Stimulated activated CD8-positive, alpha-beta memory T cell treated with anti-CD3 and anti-CD28 coated beads, Interleukin-15, amount 100 ng/mL, for 4 hours (primary cell): ENCODE measurements at regions not wholly inside any gene's neighbourhood (a gene's known extent, or its start where the extent isn't known, plus 50 kb on each side); places are given as distances from the start of the nearest gene placed in this dataset.
"Not testable (repeated sequence)": the region's sequence is repeated elsewhere in the genome, so short reads cannot be mapped to it uniquely, and the experiment has no call there.

Experiments
- DNase-seq, 2 donors: peaks; one replicate each; pipeline ENCODE4 v3.0.0-alpha.2; 2020; ENCODE audit warnings: low read depth in 2 of 2

GRCh38 chr10:123270221-123270620, 116.0 kb downstream of the BUB3 start:
- no peak for DNase-seq

- no peak for DNase-seq
These were observed 116.6 kb downstream of the BUB3 start for GRCh38 chr10:123270806-123271205.

GRCh38 chr10:123272171-123272570, 118.0 kb downstream of the BUB3 start:
- DNase-seq, result no peak

GRCh38 chr10:123274306-123275135, 120.3 kb downstream of the BUB3 start:
- no peak for DNase-seq

- no peak for DNase-seq
These were observed 120.9 kb downstream of the BUB3 start for GRCh38 chr10:123275136-123275564.

- DNase-seq, result no peak
These were observed 124.2 kb downstream of the BUB3 start for GRCh38 chr10:123278445-123278844.

GRCh38 chr10:123283371-123283770, 129.2 kb downstream of the BUB3 start:
- DNase-seq, result not testable (repeated sequence)

- DNase-seq, result no peak
These were observed 129.8 kb downstream of the BUB3 start for GRCh38 chr10:123284022-123284421.

- no peak for DNase-seq
These were observed 133.5 kb downstream of the BUB3 start for GRCh38 chr10:123287594-123288247.

GRCh38 chr10:123289432-123289831, 135.2 kb downstream of the BUB3 start:
- no peak for DNase-seq

GRCh38 chr10:123294109-123294508, 139.9 kb downstream of the BUB3 start:
- DNase-seq, result no peak

GRCh38 chr10:123294886-123295285, 140.7 kb downstream of the BUB3 start:
- DNase-seq, result no peak

GRCh38 chr10:123295644-123296043, 141.4 kb downstream of the BUB3 start:
- no peak for DNase-seq

GRCh38 chr10:123297175-123297574, 143.0 kb downstream of the BUB3 start:
- DNase-seq, result no peak

- DNase-seq, result no peak
These were observed 144.4 kb downstream of the BUB3 start for GRCh38 chr10:123298583-123298982.

GRCh38 chr10:123299598-123299997, 145.4 kb downstream of the BUB3 start:
- no peak for DNase-seq

- DNase-seq, result no peak
These were observed 147.1 kb downstream of the BUB3 start for GRCh38 chr10:123301077-123301857.

GRCh38 chr10:123303581-123304337, 149.6 kb downstream of the BUB3 start:
- DNase-seq, result no peak

- DNase-seq, result no peak
These were observed 151.5 kb downstream of the BUB3 start for GRCh38 chr10:123305671-123306070.

- DNase-seq, result no peak
These were observed 152.1 kb downstream of the BUB3 start for GRCh38 chr10:123306290-123306689.

- no peak for DNase-seq
These were observed 155.5 kb downstream of the BUB3 start for GRCh38 chr10:123309731-123310130.

- no peak for DNase-seq
These were observed 162.6 kb downstream of the BUB3 start for GRCh38 chr10:123316776-123317175.
